Mesenchymal stem cell (in vitro differentiated cells and primary cell): ENCODE measurements at regions not wholly inside any gene's neighbourhood (a gene's known extent, or its start where the extent isn't known, plus 50 kb on each side); places are given as distances from the start of the nearest gene placed in this dataset.

Experiments used
- DNase-seq: peaks from one replicate; pipeline ENCODE4 v3.0.0-alpha.2; 2013
- H2AFZ ChIP-seq: one replicate; pipeline ENCODE4 v1.6.1; 2013; ENCODE audit warnings: low read depth, mild to moderate bottlenecking, control low read depth, inconsistent platforms, low read length, moderate library complexity
- H2AK5ac ChIP-seq: 2 replicates; pipeline ENCODE4 v1.6.1; 2013; ENCODE audit warnings: low read length, moderate library complexity, mild to moderate bottlenecking, inconsistent platforms; ENCODE audit not compliant: severe bottlenecking
- H2BK120ac ChIP-seq: one replicate; pipeline ENCODE4 v1.6.1; 2013; ENCODE audit warnings: low read depth, mild to moderate bottlenecking, inconsistent platforms, low read length, moderate library complexity
- H2BK12ac ChIP-seq, 2 experiments: one replicate each; pipeline ENCODE4 v1.6.1; 2013; ENCODE audit warnings: inconsistent platforms in 2 of 2, low read length in 2 of 2, mild to moderate bottlenecking in 2 of 2, moderate library complexity in 2 of 2, control low read depth in 1 of 2
- H2BK15ac ChIP-seq: one replicate; pipeline ENCODE4 v1.6.1; 2013; ENCODE audit warnings: mild to moderate bottlenecking, low read depth, inconsistent platforms; ENCODE audit not compliant: poor library complexity, severe bottlenecking
- H2BK5ac ChIP-seq: 2 replicates; pipeline ENCODE4 v1.6.1; 2013; ENCODE audit warnings: low read depth, mild to moderate bottlenecking, low read length, control low read depth, inconsistent platforms; ENCODE audit not compliant: poor library complexity, severe bottlenecking
- H3K14ac ChIP-seq, 2 experiments: one replicate each; pipeline ENCODE4 v1.6.1; 2013; ENCODE audit warnings: inconsistent platforms in 2 of 2, low read length in 2 of 2, control low read depth in 1 of 2, mild to moderate bottlenecking in 1 of 2, moderate library complexity in 1 of 2
- H3K18ac ChIP-seq, 2 experiments: one replicate each; pipeline ENCODE4 v1.6.1; 2013; ENCODE audit warnings: inconsistent platforms in 2 of 2, low read length in 2 of 2, control low read depth in 1 of 2, low read depth in 1 of 2, mild to moderate bottlenecking in 1 of 2
- H3K23ac ChIP-seq, 2 experiments: one replicate each; pipeline ENCODE4 v1.6.1; 2013; ENCODE audit warnings: inconsistent platforms in 2 of 2, low read length in 2 of 2, mild to moderate bottlenecking in 2 of 2, moderate library complexity in 2 of 2, control low read depth in 1 of 2
- H3K27ac ChIP-seq: 2 replicates; pipeline ENCODE4 v1.5.1; 2013; ENCODE audit warnings: mild to moderate bottlenecking, moderate library complexity, low read length, control low read depth, inconsistent platforms; ENCODE audit not compliant: poor library complexity, severe bottlenecking
- H3K27me3 ChIP-seq, 2 experiments: 2 replicates each; pipeline versions ENCODE4 v1.6.1 to v1.7.0; 2013; ENCODE audit warnings: low read length in 2 of 2, mild to moderate bottlenecking in 2 of 2, moderate library complexity in 2 of 2, control low read depth in 1 of 2, inconsistent platforms in 1 of 2; ENCODE audit not compliant: control insufficient read depth in 1 of 2, insufficient read depth in 1 of 2
- H3K36me3 ChIP-seq, 2 experiments: 2 replicates each; pipeline versions ENCODE4 v1.6.1 to v1.7.0; 2013; ENCODE audit warnings: low read length in 2 of 2, control low read depth in 1 of 2, inconsistent platforms in 1 of 2, low read depth in 1 of 2, mild to moderate bottlenecking in 1 of 2; ENCODE audit not compliant: insufficient read depth in 2 of 2, control insufficient read depth in 1 of 2
- H3K4ac ChIP-seq, 2 experiments: one replicate each; pipeline ENCODE4 v1.6.1; 2013; ENCODE audit warnings: inconsistent platforms in 2 of 2, low read length in 2 of 2, mild to moderate bottlenecking in 2 of 2, moderate library complexity in 2 of 2, control low read depth in 1 of 2, low read depth in 1 of 2
- H3K4me1 ChIP-seq: 2 replicates; pipeline ENCODE4 v1.6.1; 2013; ENCODE audit warnings: low read depth, low read length, control low read depth; ENCODE audit not compliant: control insufficient read depth, insufficient read depth
- H3K4me2 ChIP-seq: 2 replicates; pipeline ENCODE4 v1.6.1; 2013; ENCODE audit warnings: low read length, mild to moderate bottlenecking, inconsistent platforms; ENCODE audit not compliant: poor library complexity, severe bottlenecking
- H3K4me3 ChIP-seq, 2 experiments: 2 replicates each; pipeline versions ENCODE4 v1.5.1 to v1.7.0; 2013; ENCODE audit warnings: low read length in 2 of 2, mild to moderate bottlenecking in 2 of 2, control low read depth in 1 of 2, low read depth in 1 of 2; ENCODE audit not compliant: insufficient read depth in 1 of 2
- H3K79me1 ChIP-seq: replicated peaks from 2 replicates; pipeline ENCODE4 v1.6.1; 2013; ENCODE audit warnings: mild to moderate bottlenecking, control low read depth, low read length, inconsistent platforms; ENCODE audit not compliant: poor library complexity, severe bottlenecking
- H3K9ac ChIP-seq: 2 replicates; pipeline ENCODE4 v1.7.0; 2013; ENCODE audit warnings: mild to moderate bottlenecking, low read length, moderate library complexity
- H3K9me3 ChIP-seq: 2 replicates; pipeline ENCODE4 v1.7.0; 2013; ENCODE audit warnings: mild to moderate bottlenecking, low read length; ENCODE audit not compliant: control insufficient read depth
- H4K8ac ChIP-seq: one replicate; pipeline ENCODE4 v1.6.1; 2013; ENCODE audit warnings: inconsistent platforms, mild to moderate bottlenecking, low read length, moderate library complexity
- H4K91ac ChIP-seq: one replicate; pipeline ENCODE4 v1.6.1; 2013; ENCODE audit warnings: mild to moderate bottlenecking, low read length, inconsistent platforms
- WGBS: methylation state at CpG from one replicate; pipeline ENCODE4 v1.1.7; 2013; ENCODE audit warnings: mixed read lengths; 5-methylcytosine and 5-hydroxymethylcytosine counted together

DNA sequence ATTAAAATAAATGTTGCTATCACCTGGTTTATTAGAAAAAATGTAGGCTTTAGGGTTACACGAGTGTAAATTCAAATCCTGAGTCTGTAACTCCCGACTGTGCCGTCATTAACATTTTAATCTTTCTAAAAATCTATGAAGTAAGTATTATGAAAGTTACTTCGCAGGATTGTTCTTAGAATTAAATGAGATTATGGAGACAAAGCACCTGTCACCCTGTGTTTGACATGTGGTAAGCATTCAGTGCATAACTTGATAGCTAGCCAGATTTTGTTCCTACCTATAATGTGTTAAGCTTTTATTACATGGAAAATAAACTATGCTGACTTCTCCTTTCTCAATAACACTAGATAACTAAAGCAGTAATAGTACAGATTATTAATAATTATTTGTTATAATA lies 429.7 kb upstream of the MMS22L start:
- H3K36me3 ChIP-seq = no peaks in the 10 kb centered on the region
- no peak overlapping the region for H3K4me3 ChIP-seq
- H3K9ac ChIP-seq = no peak overlapping the region
- H2BK15ac ChIP-seq = no peak overlapping the region
- H3K4ac ChIP-seq = no peak overlapping the region
- H3K4me2 ChIP-seq = no peak overlapping the region
- no peak overlapping the region for H2BK5ac ChIP-seq
- H3K18ac ChIP-seq = no peak overlapping the region
- H3K4me1 ChIP-seq = no peaks in the 10 kb centered on the region
- H4K91ac ChIP-seq = no peak overlapping the region
- H3K27ac ChIP-seq = no peak overlapping the region
- H3K27me3 ChIP-seq = no peaks in the 10 kb centered on the region
- no peaks in the 10 kb centered on the region for H3K9me3 ChIP-seq
- no peak overlapping the region for H4K8ac ChIP-seq
- H3K14ac ChIP-seq = no peak overlapping the region
- no peak for DNase-seq
- no peaks in the 10 kb centered on the region for H3K79me1 ChIP-seq
- WGBS = no CpG with 5 or more reads among the region's 4 CpGs
- no peak overlapping the region for H2BK120ac ChIP-seq
- no peak overlapping the region for H2AK5ac ChIP-seq
- H3K23ac ChIP-seq = no peak overlapping the region
- H2BK12ac ChIP-seq = no peak overlapping the region
- H2AFZ ChIP-seq = no peak overlapping the region

DNA sequence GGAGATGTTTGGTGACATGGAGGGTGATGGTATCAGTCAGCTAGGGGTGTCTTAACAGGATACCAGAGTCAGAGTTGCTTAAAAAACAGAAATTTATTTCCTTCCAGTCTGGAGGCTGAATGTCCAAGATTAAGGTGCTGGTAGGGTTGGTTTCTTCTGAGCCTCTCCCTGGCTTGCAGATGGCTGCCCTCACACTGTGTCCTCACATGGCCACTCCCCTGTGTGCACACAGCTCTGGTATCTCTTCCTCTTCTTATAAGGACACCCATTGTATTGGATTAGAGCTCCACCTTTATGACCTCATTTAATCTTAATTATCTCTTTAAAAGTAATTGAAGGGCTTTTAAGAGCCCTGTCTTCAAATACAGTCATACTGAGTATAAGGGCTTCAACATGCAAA lies 431.8 kb upstream of the MMS22L start:
- Histone ChIP-seq H2BK5ac (no peak overlapping the region), H2BK120ac (no peak overlapping the region), H3K4me2 (no peak overlapping the region), H3K9me3 (no peaks in the 10 kb centered on the region), H3K4ac (no peak overlapping the region), H4K91ac (no peak overlapping the region), H3K23ac (no peak overlapping the region), H3K14ac (no peak overlapping the region), H2BK15ac (no peak overlapping the region), H2AFZ (no peak overlapping the region), H2BK12ac (no peak overlapping the region), H2AK5ac (no peak overlapping the region), H3K4me3 (no peak overlapping the region), H3K36me3 (no peaks in the 10 kb centered on the region), H3K79me1 (no peaks in the 10 kb centered on the region), H3K27me3 (no peaks in the 10 kb centered on the region), H3K18ac (no peak overlapping the region), H3K27ac (no peak overlapping the region), H3K9ac (no peak overlapping the region), H3K4me1 (no peaks in the 10 kb centered on the region), H4K8ac (no peak overlapping the region)
- DNase-seq = no peak

DNA sequence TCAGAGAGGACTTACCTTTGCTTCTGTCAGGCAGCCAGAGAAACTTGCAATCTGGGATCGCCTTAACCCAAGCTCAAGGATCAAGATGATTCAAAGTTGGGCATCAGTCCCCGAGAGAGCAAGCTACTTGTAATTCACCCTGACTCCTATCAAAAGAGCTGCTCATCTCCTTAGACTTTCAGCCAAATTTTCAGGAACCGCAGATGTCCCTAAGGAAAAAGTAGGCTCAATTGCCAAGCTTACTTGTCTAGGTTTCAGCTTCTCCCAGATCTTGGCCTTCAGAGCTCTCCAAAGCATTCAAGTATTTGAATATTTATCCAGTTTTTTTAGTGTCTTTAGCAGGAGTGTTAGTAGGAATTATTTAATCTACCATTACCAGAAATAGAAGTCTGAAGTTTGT lies 434.1 kb upstream of the MMS22L start:
- no peak overlapping the region for H3K27ac ChIP-seq
- no peaks in the 10 kb centered on the region for H3K36me3 ChIP-seq
- no peaks in the 10 kb centered on the region for H3K27me3 ChIP-seq
- H3K18ac ChIP-seq = no peak overlapping the region
- no peaks in the 10 kb centered on the region for H3K79me1 ChIP-seq
- no peak overlapping the region for H2BK15ac ChIP-seq
- H3K23ac ChIP-seq = no peak overlapping the region
- H3K4me2 ChIP-seq = no peak overlapping the region
- no peak overlapping the region for H3K14ac ChIP-seq
- H4K8ac ChIP-seq = no peak overlapping the region
- no peak overlapping the region for H4K91ac ChIP-seq
- no peaks in the 10 kb centered on the region for H3K9me3 ChIP-seq
- no peak overlapping the region for H3K4ac ChIP-seq
- H2AK5ac ChIP-seq = no peak overlapping the region
- no peak overlapping the region for H2BK12ac ChIP-seq
- H3K4me3 ChIP-seq = no peak overlapping the region
- no peak overlapping the region for H3K9ac ChIP-seq
- DNase-seq = no peak
- no peak overlapping the region for H2AFZ ChIP-seq
- WGBS = 90% methylated on average over 3 of the region's 3 CpGs
- H2BK5ac ChIP-seq = no peak overlapping the region
- no peaks in the 10 kb centered on the region for H3K4me1 ChIP-seq
- H2BK120ac ChIP-seq = no peak overlapping the region

DNA sequence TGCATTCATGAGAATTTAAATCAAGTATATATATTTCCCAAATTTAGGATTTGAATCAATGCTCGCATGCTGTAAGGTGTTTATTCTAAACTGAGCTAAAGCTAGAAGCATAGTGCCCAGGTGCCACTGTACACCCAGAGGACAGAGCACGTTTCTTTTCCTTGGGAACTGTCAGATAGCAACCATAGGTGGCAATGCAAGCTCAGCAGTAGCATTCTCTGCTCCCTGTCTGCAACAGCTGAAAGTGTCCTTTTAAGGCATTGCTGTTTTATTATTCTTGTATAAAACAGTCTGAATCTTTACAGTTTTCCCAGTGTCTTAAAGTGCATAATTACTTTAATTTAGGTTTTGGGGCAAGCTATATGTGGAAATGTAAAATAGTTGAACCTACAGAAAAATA lies 443.4 kb upstream of the MMS22L start:
- no peak overlapping the region for H2BK15ac ChIP-seq
- H4K91ac ChIP-seq = no peak overlapping the region
- no peaks in the 10 kb centered on the region for H3K4me1 ChIP-seq
- no peaks in the 10 kb centered on the region for H3K9me3 ChIP-seq
- H3K18ac ChIP-seq = no peak overlapping the region
- H2BK120ac ChIP-seq = no peak overlapping the region
- no peak overlapping the region for H3K27ac ChIP-seq
- H3K14ac ChIP-seq = no peak overlapping the region
- H3K4me3 ChIP-seq = no peak overlapping the region
- H3K36me3 ChIP-seq = no peaks in the 10 kb centered on the region
- H2AK5ac ChIP-seq = no peak overlapping the region
- H3K79me1 ChIP-seq = no peaks in the 10 kb centered on the region
- H2BK5ac ChIP-seq = no peak overlapping the region
- H2AFZ ChIP-seq = no peak overlapping the region
- no peak for DNase-seq
- no peak overlapping the region for H3K23ac ChIP-seq
- H3K4me2 ChIP-seq = no peak overlapping the region
- no peak overlapping the region for H2BK12ac ChIP-seq
- no peak overlapping the region for H3K9ac ChIP-seq
- H3K27me3 ChIP-seq = no peaks in the 10 kb centered on the region
- 65% methylated on average over 2 of the region's 2 CpGs for WGBS
- H4K8ac ChIP-seq = no peak overlapping the region
- H3K4ac ChIP-seq = no peak overlapping the region
